K562 (cell line): ENCODE measurements at regions not wholly inside any gene's neighbourhood (a gene's known extent, or its start where the extent isn't known, plus 50 kb on each side); places are given as distances from the start of the nearest gene placed in this dataset.

Source experiments
- ATAC-seq: fragments of 200-7000 bp; cut with Tn5 transposase; 3 replicates; pipeline ENCODE4 v1.9.1; 2020; ENCODE audit warnings: moderate library complexity
- BruUV-seq: library from RNA; stranded (reverse); fragments of 400-500 nt; replicated peaks from 2 replicates; lab custom pipeline; 2021; lab: Mats Ljungman, UMichigan
- CTCF ChIA-PET: fragments of 300-600 bp; formaldehyde crosslinking; extraction: SDS; loops from one replicate; lab custom pipeline; 2021; ENCODE audit warnings: low intra/inter-chr PET ratio; lab: Yijun Ruan, JAX
- POLR2A ChIA-PET: fragments of 300-600, 350-650 bp; sonication (Branson Sonifier 250); formaldehyde crosslinking; extraction: SDS; loops from one replicate; lab custom pipeline; 2021; ENCODE audit warnings: antibody characterized with exemption, inconsistent platforms; lab: Yijun Ruan, JAX
- DNase-seq, 4 experiments: peaks; one replicate each; pipeline versions ENCODE4 v3.0.0 to v3.0.0-alpha.2; 2011 to 2018; ENCODE audit warnings: low spot score in 3 of 4, mixed read lengths in 3 of 4; ENCODE audit errors: extremely low read depth in 1 of 4
- FAIRE-seq: peaks from 2 replicates; lab custom pipeline; 2011; peaks lifted over from hg19 to GRCh38; lab: Jason Lieb, UNC
- H2AFZ ChIP-seq: 2 replicates; pipeline ENCODE4 v1.6.0; 2011; ENCODE audit warnings: low read depth, low read length, control low read depth, inconsistent platforms
- H3K27ac ChIP-seq: fragments of 200-600 bp; 3 replicates; pipeline ENCODE4 v1.8.0; 2011; ENCODE audit warnings: low read depth, mild to moderate bottlenecking, control low read depth, inconsistent platforms, low read length, moderate library complexity, mixed read lengths; ENCODE audit errors: extremely low read depth
- H3K27me3 ChIP-seq, 2 experiments: fragments of 300-600 bp in 1 of 2; 2 replicates in 1 of 2; 3 replicates in 1 of 2; pipeline versions ENCODE4 v1.6.0 to v1.8.0; 2011; ENCODE audit warnings: inconsistent platforms in 2 of 2, low read length in 2 of 2, mild to moderate bottlenecking in 1 of 2, mixed read lengths in 1 of 2, moderate library complexity in 1 of 2; ENCODE audit not compliant: control insufficient read depth in 2 of 2, insufficient read depth in 2 of 2
- H3K36me3 ChIP-seq: fragments of 300-600 bp; 3 replicates; pipeline ENCODE4 v1.8.0; 2011; ENCODE audit warnings: mild to moderate bottlenecking, low read length, inconsistent platforms; ENCODE audit not compliant: control insufficient read depth, insufficient read depth
- H3K4me1 ChIP-seq, 2 experiments: fragments of 200-600 bp in 1 of 2; replicated peaks in 1 of 2; 2 replicates in 1 of 2; 3 replicates in 1 of 2; pipeline versions ENCODE4 v1.5.1 to v1.8.0; 2011; ENCODE audit warnings: inconsistent platforms in 2 of 2, low read length in 2 of 2, mild to moderate bottlenecking in 1 of 2, mixed read lengths in 1 of 2, moderate library complexity in 1 of 2; ENCODE audit not compliant: control insufficient read depth in 2 of 2, insufficient read depth in 2 of 2
- H3K4me2 ChIP-seq: 2 replicates; pipeline ENCODE4 v1.6.1; 2011; ENCODE audit warnings: low read length, control low read depth, inconsistent platforms, mixed read lengths; ENCODE audit not compliant: insufficient read depth
- H3K4me3 ChIP-seq: fragments of 200-600 bp; sonication (generic), shearing (Covaris generic); 2 replicates; pipeline ENCODE4 v1.5.1; 2016; ENCODE audit warnings: control low read depth, inconsistent platforms
- H3K79me2 ChIP-seq: fragments of 200-600 bp; 3 replicates; pipeline ENCODE4 v1.8.0; 2011; ENCODE audit warnings: low read length, inconsistent platforms; ENCODE audit not compliant: control insufficient read depth, insufficient read depth
- H3K9ac ChIP-seq, 2 experiments: 2 replicates each; pipeline versions ENCODE4 v1.6.0 to v1.6.1; 2011; ENCODE audit warnings: low read depth in 2 of 2, low read length in 2 of 2, control low read depth in 1 of 2, inconsistent platforms in 1 of 2, mild to moderate bottlenecking in 1 of 2, mixed read lengths in 1 of 2; ENCODE audit not compliant: insufficient read depth in 1 of 2
- H3K9me1 ChIP-seq: one replicate; pipeline ENCODE4 v1.6.0; 2011; ENCODE audit warnings: inconsistent platforms, mild to moderate bottlenecking, low read length, moderate library complexity; ENCODE audit not compliant: control insufficient read depth, insufficient read depth
- H3K9me3 ChIP-seq: replicated peaks from 2 replicates; pipeline ENCODE4 v1.5.1; 2011; ENCODE audit warnings: low read depth, low read length, inconsistent platforms; ENCODE audit not compliant: control insufficient read depth, insufficient read depth
- H4K20me1 ChIP-seq: replicated peaks from 2 replicates; pipeline ENCODE4 v1.6.1; 2011; ENCODE audit warnings: low read length, inconsistent platforms, mixed read lengths; ENCODE audit not compliant: control insufficient read depth, insufficient read depth
- FOXA1 ChIP-seq: fragments of 450-650 bp; IDR thresholded peaks from 2 replicates; pipeline ENCODE4 v1.6.1; 2016; ENCODE audit warnings: mild to moderate bottlenecking, borderline replicate concordance
- ZNF274 ChIP-seq: IDR thresholded peaks from 2 replicates; pipeline ENCODE4 v1.6.1; 2011; ENCODE audit warnings: low read depth, mild to moderate bottlenecking, low read length, moderate library complexity, borderline replicate concordance
- WGBS: fragments of 100-300 bp; shearing (Covaris generic); methylation state at CpG from one replicate; pipeline ENCODE4 v1.1.6; 2016; ENCODE audit warnings: low coverage, mixed read lengths; ENCODE audit not compliant: insufficient coverage; ENCODE audit errors: missing lambda C conversion rate; 5-methylcytosine and 5-hydroxymethylcytosine counted together
- in situ Hi-C: fragments of 300-500 bp; cut with MboI; formaldehyde crosslinking; loops from 4 replicates; pipeline ENCODE4 v1.15.0; 2018; ENCODE audit warnings: inconsistent platforms, mixed read lengths
- intact Hi-C: fragments of 100-400 bp; cut with micrococcal nuclease; formaldehyde crosslinking; loops from 2 replicates; pipeline ENCODE4 v1.14.2; 2022
- TF ChIP-seq, protein P1 (sequence below): fragments of 250-450 bp; sonication (Bioruptor Pico); IDR thresholded peaks from 2 replicates; pipeline ENCODE4 v1.8.0; 2022; ENCODE audit warnings: moderate library complexity, mild to moderate bottlenecking, inconsistent platforms
- TF ChIP-seq, protein P2 (sequence below): fragments of 200-400 bp; formaldehyde crosslinking; IDR thresholded peaks from 2 replicates; pipeline ENCODE4 v1.6.1; 2017; ENCODE audit warnings: mild to moderate bottlenecking, low read depth, low read length, moderate library complexity
- TF ChIP-seq, protein P3 (sequence below): sonication (generic); formaldehyde crosslinking; IDR thresholded peaks from 2 replicates; pipeline ENCODE4 v1.8.1; 2022; ENCODE audit warnings: missing genetic modification reagents

DNA sequence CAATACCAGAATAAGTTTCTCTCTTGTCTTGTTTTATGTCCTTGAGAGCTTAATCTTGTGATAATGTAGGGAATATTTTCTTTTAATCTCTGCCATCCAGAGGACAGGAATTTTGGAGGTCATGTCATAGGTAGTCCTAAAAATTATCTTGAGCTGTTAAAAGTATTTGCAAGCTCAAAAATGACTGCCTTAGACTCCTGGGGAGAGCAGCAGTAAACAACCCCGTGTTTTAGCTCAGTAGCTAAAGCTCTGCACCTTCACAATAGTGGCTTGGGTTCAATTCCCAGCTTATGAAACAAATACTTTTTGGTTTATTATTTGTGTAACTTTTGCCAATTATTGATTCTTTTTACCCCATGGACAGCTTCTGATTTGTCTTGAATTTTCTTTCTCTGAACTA lies 99.4 kb upstream of the OLFM3 start:
- H3K4me3 ChIP-seq: no peak overlapping the region
- POLR2A ChIA-PET: no interaction called here

More for the DNA sequence above, 99.4 kb upstream of the OLFM3 start:
- Histone ChIP-seq H3K9me1 (no peaks in the 10 kb centered on the region), H3K27ac (no peak overlapping the region), H3K9me3 (no peaks in the 10 kb centered on the region; the same call in 1 of the 2 replicates), H2AFZ (no peak overlapping the region), H3K36me3 (no peaks in the 10 kb centered on the region), H3K4me2 (no peak overlapping the region), H3K79me2 (no peaks in the 10 kb centered on the region), H3K9ac (no peak overlapping the region), H3K4me1 (no peaks in the 10 kb centered on the region), H3K27me3 (no peaks in the 10 kb centered on the region), H4K20me1 (no peaks in the 10 kb centered on the region)
- no peak for ATAC-seq
- WGBS: 0% methylated on average over 1 of the region's 1 CpG
- no TSS peak for BruUV-seq
- DNase-seq: no peak
- FAIRE-seq: no peak
- CTCF ChIA-PET: no interaction called here
- in situ Hi-C loops (no loop called here), intact Hi-C loops (no loop called here)
- TF ChIP-seq FOXA1 (no peak), ZNF274 (no peak)
- TF ChIP-seq, protein P1, sequence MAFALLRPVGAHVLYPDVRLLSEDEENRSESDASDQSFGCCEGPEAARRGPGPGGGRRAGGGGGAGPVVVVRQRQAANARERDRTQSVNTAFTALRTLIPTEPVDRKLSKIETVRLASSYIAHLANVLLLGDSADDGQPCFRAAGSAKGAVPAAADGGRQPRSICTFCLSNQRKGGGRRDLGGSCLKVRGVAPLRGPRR (CRISPR knock-in tag): no peak
- TF ChIP-seq, protein P2, sequence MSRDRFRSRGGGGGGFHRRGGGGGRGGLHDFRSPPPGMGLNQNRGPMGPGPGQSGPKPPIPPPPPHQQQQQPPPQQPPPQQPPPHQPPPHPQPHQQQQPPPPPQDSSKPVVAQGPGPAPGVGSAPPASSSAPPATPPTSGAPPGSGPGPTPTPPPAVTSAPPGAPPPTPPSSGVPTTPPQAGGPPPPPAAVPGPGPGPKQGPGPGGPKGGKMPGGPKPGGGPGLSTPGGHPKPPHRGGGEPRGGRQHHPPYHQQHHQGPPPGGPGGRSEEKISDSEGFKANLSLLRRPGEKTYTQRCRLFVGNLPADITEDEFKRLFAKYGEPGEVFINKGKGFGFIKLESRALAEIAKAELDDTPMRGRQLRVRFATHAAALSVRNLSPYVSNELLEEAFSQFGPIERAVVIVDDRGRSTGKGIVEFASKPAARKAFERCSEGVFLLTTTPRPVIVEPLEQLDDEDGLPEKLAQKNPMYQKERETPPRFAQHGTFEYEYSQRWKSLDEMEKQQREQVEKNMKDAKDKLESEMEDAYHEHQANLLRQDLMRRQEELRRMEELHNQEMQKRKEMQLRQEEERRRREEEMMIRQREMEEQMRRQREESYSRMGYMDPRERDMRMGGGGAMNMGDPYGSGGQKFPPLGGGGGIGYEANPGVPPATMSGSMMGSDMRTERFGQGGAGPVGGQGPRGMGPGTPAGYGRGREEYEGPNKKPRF: no peak
- TF ChIP-seq, protein P3, sequence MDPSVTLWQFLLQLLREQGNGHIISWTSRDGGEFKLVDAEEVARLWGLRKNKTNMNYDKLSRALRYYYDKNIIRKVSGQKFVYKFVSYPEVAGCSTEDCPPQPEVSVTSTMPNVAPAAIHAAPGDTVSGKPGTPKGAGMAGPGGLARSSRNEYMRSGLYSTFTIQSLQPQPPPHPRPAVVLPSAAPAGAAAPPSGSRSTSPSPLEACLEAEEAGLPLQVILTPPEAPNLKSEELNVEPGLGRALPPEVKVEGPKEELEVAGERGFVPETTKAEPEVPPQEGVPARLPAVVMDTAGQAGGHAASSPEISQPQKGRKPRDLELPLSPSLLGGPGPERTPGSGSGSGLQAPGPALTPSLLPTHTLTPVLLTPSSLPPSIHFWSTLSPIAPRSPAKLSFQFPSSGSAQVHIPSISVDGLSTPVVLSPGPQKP (CRISPR knock-in tag): no peak
